HG03457 (cell line): ENCODE measurements at regions not wholly inside any gene's neighbourhood (a gene's known extent, or its start where the extent isn't known, plus 50 kb on each side); places are given as distances from the start of the nearest gene placed in this dataset.
"Not testable (repeated sequence)": the region's sequence is repeated elsewhere in the genome, so short reads cannot be mapped to it uniquely, and the experiment has no call there.

ENCODE experiments used
- ATAC-seq: cut with Tn5 transposase; IDR thresholded peaks from one replicate; pipeline ENCODE4 v1.9.1; 2021; ENCODE audit warnings: moderate number of reproducible peaks; ENCODE audit not compliant: unreplicated experiment

GRCh38 chr3:195999176-195999575, 82.7 kb downstream of the TFRC start:
- ATAC-seq = not testable (repeated sequence)

- not testable (repeated sequence) for ATAC-seq
Observed at GRCh38 chr3:195996314-195996713, 85.6 kb downstream of the TFRC start.

- ATAC-seq = not testable (repeated sequence)
Observed at GRCh38 chr3:195994343-195994742, 86.0 kb upstream of the TNK2 start.

- not testable (repeated sequence) for ATAC-seq
Observed at GRCh38 chr3:195993671-195994070, 85.3 kb upstream of the TNK2 start.

DNA sequence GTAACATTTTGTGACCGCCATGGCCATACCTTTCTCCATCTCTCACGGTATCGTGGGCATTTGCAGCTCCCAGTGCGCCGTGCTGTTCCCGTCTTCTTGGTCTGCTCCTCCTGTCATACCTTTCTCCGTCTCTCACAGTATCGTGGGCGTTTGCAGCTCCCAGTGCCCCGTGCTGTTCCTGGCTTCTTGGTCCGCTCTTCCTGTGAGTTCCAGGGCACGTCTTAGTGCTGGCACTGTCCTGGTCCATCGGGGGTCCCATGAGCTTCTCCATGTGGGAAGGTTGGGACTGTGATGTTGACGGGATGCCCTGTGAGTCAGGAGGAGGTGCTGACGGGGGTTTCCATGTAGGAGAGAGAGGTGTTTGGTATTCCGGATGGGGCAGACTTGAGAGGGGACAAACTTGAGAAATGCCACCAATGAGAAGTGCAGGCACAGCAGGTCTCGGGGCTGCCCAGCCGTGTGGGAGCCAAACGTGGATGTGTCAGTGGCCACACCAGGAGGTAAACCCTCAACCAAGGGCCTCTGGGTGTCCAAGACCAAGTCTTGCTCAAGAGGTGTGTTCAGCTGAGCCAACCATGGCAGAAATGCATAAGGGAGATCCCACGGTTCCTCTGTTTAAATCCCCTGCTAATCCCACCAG, 84.7 kb upstream of the TNK2 start:
- ATAC-seq = not testable (repeated sequence)

- not testable (repeated sequence) for ATAC-seq
Observed at GRCh38 chr3:195991986-195992385, 83.6 kb upstream of the TNK2 start.

GRCh38 chr3:195991243-195991642, 82.9 kb upstream of the TNK2 start:
- ATAC-seq = not testable (repeated sequence)

GRCh38 chr3:195990841-195991174, 82.5 kb upstream of the TNK2 start:
- not testable (repeated sequence) for ATAC-seq

DNA sequence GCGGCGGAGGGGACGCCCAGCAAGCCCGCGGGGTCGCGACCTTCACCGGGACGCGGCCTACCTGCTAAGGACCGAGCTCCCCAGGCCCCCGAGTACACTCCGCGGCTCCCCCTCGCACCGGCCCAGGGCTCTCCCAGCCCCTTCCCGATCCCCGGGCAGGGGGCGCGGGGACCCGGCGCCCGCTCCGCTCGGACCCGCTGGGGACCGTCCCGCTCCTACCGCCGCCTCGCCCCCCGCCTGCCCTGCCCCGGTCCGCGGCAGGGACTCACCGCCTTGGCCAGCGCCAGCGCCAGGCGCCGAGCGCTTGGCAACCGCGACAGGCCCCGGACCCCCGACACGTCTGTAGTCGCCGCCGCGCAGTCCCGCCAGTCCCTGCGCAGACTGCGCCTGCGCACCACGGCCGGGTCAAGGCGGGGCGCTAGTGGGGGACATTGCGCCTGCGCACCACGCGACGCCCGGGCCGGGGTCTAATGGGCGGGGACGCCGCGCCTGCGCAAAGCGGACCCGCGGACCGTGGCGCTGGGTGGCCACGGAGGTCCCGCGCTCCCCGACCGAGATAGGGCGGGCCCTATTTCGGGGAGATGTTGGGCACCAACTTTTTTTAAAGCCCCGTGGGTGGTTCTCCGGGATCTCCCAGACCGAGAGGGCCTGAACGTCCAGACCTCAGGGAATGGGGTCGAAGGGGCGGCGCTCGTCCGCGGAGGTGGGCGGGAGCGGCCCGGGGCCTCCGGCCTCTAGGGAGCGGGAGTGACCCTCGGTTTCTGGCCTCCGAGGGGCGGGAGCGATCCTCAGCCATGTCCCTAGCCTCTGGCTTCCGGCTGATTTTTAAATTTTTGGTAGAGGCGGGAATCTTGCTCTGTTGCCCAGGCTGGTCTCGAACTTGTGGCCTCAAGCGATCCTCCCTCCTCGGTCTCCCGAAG, 81.8 kb upstream of the TNK2 start:
- peak; percentile 76 for ATAC-seq

- ATAC-seq = peak; percentile 26
Observed at GRCh38 chr3:195989197-195989920, 81.0 kb upstream of the TNK2 start.

- ATAC-seq = not testable (repeated sequence)
Observed at GRCh38 chr3:195988764-195989163, 80.4 kb upstream of the TNK2 start.

GRCh38 chr3:195987001-195987400, 78.7 kb upstream of the TNK2 start:
- not testable (repeated sequence) for ATAC-seq

DNA sequence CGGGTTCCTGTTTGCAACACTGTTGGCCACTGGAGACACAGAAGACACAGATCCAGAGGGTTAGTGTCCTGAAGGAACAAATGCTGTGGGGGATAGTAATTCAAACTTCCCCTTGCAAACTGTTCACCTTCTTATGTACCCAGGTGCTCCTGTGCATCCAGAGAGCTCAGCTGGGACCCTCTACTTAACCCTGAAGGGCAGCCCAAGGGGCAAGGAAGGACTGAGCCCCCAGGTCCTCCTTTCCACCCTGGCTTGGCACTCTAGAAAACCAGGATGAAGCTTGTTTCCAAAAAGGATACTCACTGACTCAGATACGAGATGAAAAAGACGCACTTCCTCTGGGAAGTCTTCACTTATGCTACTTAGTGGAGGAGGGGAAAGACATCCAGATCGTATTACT, 78.2 kb upstream of the TNK2 start:
- not testable (repeated sequence) for ATAC-seq

DNA sequence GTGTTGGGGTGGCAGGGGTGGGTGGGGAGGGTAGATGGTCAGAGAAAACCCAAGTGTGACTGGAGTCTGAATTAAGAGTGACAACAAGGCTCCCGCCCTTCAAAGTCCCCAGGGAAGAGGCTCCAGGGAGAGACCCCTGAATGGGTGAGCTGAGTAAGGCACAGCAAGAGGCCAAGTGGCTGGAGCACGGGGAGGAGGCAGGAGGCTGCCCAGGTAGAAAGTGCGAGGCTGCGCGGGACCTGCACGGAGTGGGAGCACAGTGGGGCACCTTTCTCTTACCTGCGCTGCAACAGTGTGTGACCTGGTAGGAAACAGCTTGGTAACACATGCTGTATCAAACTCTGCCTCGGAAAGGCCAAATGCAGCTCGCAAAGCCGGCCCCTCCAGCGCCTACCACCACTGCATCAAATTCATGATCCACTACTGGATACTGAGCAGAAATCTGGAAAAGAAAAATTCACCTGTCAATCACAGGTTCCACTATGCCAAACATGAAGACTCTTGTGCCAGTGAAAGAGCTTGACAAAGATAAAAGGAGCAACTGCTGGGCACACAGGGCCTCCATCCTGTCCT, 77.1 kb upstream of the TNK2 start:
- not testable (repeated sequence) for ATAC-seq

DNA sequence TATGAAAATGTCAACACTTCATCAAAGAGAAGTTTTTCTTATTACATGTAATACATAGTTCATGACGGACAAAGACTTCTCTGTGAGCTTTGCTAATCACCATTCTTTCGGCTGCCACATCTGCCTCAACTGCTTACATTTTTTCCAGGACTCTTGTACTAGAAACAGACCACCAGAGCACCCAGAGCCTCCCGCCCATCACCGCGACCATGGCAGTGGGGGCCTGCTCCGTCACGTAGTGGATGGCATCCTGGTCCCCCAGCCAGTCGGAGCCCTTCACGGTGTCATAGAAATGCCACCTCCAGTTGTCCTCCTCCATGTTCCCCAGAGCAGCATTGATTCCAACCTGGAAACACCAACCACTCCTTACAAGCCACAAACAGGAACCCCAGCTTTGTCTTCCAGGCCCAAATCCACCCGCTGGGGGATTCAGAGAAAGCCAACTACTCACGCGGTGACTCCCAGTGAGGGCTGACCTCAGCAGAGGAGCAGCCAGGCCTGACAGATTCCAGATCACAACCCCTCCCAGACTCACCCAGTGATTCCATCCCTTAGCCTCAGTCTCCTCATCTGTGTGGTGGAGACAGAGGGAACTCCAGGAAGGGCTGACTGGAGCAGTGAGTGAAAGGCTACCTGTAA, 76.2 kb upstream of the TNK2 start:
- not testable (repeated sequence) for ATAC-seq

DNA sequence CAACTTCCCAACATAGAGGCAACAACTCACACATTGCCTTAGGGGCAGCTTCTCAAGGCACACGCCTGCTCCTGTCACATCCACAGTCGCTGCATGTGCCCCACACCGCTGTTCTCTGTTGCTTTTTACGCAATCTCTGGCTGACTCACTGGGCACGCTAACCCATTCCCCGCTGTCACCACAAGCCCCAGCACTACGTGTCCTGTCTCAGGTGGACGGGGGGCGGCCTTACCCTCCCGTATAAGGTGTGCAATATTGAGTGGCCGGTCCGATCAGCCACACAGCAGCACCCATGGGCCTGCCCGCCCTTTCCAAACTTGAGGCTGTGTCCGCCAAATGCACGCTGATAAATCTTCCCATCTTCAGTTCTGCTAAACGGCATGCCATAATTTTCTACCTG, 75.5 kb upstream of the TNK2 start:
- ATAC-seq = not testable (repeated sequence)

GRCh38 chr3:195982754-195983153, 74.4 kb upstream of the TNK2 start:
- not testable (repeated sequence) for ATAC-seq

DNA sequence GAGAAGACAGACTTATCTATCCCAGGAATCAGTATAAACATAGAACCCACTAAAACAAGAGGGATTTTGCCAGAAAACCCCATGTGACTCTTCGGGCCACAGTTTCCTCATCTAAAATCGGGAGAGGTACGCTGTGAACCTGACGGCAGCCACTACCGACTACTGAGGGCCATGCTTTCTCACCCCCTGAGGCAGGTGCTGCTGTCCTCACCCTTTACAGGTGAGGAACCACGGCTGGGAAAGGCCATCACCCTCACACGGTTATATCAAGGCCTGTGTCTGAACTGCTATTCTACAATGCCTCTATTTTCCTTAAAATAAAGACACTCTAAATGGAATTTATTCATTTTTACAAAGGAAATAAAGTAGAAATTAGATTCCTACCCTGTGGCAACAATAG, 73.4 kb upstream of the TNK2 start:
- not testable (repeated sequence) for ATAC-seq

GRCh38 chr3:195979877-195980276, 71.5 kb upstream of the TNK2 start:
- ATAC-seq = not testable (repeated sequence)

GRCh38 chr3:195978585-195978984, 70.2 kb upstream of the TNK2 start:
- not testable (repeated sequence) for ATAC-seq

DNA sequence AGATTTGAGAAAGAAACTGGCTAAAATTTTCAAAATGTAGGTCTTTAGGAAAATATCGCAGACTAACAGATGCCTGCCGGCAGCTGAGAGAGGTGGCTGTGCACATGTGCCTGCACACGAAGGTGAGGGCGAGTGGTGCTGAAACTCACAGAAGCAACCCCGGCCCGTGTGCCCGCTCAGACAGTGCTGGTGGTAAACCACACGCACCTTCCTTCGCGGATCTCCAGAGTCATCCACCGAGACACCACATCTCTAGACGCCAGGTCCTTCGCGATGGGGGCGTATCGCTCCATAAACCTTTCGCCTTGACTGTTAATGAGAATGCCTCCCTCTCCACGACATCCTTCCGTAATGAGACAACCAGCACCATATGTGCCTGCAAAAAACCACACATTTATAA, 68.5 kb upstream of the TNK2 start:
- not testable (repeated sequence) for ATAC-seq
